ENCODE measurements at regions not wholly inside any gene's neighbourhood (a gene's known extent, or its start where the extent isn't known, plus 50 kb on each side); places are given as distances from the start of the nearest gene placed in this dataset.

GRCh38 chr2:8628866-8629209 lies 53.0 kb upstream of the ID2 start:
- WGBS: 97% methylated on average over 5 of the region's 6 CpGs
- no peak for TF ChIP-seq EP300 (IDR thresholded peaks at IDR 0.05)
- no peak for TF ChIP-seq POLR2A (IDR thresholded peaks at IDR 0.05; ENCODE audit: low read depth)
- no peak for TF ChIP-seq CTCF (IDR thresholded peaks at IDR 0.05)
- intact Hi-C loops (cut with DNase I): no loop called here
- Histone ChIP-seq H3K27me3 (no peaks in the 10 kb centered on the region), H3K27ac (replicated peaks in 1 of 4) (no peak overlapping the region), H3K9me3 (no peaks in the 10 kb centered on the region), H3K4me1 (peaks cover 0 to 5% (median 2%) of the 10 kb centered on the region in 4 donors), H3K4me3 (no peak overlapping the region), H3K36me3 (no peaks in the 10 kb centered on the region)
- no peak for DNase-seq (ENCODE audit: extremely low spot score)

DNA sequence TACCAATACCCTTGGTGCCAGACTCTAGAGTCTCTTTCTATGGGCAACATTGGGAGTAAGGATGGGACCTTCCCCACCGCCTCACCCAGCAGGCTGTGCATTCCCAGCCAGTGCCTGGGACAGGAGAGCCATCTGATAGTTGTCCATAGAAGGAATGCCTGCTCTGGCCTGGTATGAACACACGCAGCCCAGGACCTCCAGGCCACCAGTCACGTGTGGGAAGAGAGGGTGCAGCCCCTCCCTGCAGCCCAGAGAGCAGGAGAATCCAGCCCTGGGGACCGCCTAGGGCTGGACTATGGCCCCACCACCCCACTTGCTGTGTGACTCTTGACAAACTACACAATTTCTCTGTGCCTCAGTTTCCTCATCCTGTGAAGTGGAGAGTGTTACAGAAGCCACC lies 52.5 kb upstream of the ID2 start:
- Histone ChIP-seq H3K4me1 (peaks cover 0 to 10% (median 2%) of the 10 kb centered on the region in 4 donors), H3K9me3 (no peaks in the 10 kb centered on the region), H3K36me3 (no peaks in the 10 kb centered on the region), H3K27me3 (no peaks in the 10 kb centered on the region), H3K27ac (replicated peaks in 1 of 4) (no peak overlapping the region), H3K4me3 (no peak overlapping the region)
- no peak for TF ChIP-seq EP300 (IDR thresholded peaks at IDR 0.05)
- TF ChIP-seq CTCF (IDR thresholded peaks at IDR 0.05): no peak
- TF ChIP-seq POLR2A (IDR thresholded peaks at IDR 0.05; ENCODE audit: low read depth): no peak
- no peak for TF ChIP-seq POLR2AphosphoS5 (IDR thresholded peaks at IDR 0.05)
- no peak for DNase-seq (ENCODE audit: extremely low spot score)
- 88% methylated on average over 2 of the region's 4 CpGs for WGBS
- intact Hi-C loops (cut with DNase I): no loop called here

DNA sequence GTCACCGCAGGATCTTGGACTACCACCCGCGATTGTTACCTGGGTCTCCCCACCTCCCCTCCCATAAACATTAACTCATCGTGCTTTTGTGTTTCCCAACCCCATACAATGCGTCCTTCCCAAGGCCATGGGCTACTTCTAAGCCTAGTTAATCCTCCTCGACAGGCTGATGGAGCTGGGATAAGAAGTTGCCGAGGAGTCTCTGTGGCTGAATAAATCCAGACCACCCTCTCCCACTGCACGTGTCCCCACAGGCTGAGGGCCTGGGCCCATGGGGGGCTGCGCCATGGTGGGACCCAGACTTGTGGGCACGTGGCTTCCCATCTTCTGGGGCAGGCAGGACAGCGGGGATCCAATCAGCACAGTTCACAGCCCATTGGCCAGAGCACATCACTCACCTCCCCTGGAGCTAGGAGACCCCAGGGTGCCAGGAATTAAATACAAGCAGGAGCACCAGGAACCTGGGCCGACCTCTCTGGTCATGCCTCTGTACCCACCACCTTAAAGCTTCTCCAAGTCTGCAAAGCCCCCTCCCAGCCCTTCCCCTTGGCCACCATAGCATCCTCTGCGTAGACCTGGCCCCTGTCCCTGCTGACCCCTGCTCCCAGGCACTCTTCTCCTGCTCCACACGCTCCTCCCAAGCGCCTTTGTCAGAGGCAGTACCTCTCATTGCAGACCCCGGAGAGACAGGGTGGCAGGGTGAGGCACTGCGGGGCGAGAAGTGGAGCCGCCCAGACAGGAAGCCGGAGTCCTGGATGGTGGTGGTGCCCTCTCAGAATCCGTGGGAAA lies 51.0 kb upstream of the ID2 start:
- DNase-seq (ENCODE audit: extremely low spot score): no peak
- no peak overlapping the region for H3K27ac ChIP-seq (replicated peaks in 1 of 4)
- no peak for TF ChIP-seq POLR2A (IDR thresholded peaks at IDR 0.05; ENCODE audit: low read depth)
- no peak for TF ChIP-seq POLR2AphosphoS5 (IDR thresholded peaks at IDR 0.05)
- no peak for TF ChIP-seq CTCF (IDR thresholded peaks at IDR 0.05)
- no peak for TF ChIP-seq EP300 (IDR thresholded peaks at IDR 0.05)
- intact Hi-C loops (cut with DNase I): no loop called here
- H3K4me3 ChIP-seq: no peak overlapping the region
- no peaks in the 10 kb centered on the region for H3K9me3 ChIP-seq
- H3K4me1 ChIP-seq: peaks cover 0 to 10% (median 3%) of the 10 kb centered on the region in 4 donors
- no peaks in the 10 kb centered on the region for H3K27me3 ChIP-seq
- H3K36me3 ChIP-seq: no peaks in the 10 kb centered on the region
- WGBS: 88% methylated on average over 17 of the region's 21 CpGs

- intact Hi-C loops (cut with DNase I): no loop called here
Observed at GRCh38 chr2:8631465-8632005, 50.3 kb upstream of the ID2 start.

More at GRCh38 chr2:8631465-8632005, 50.3 kb upstream of the ID2 start:
- 87% methylated on average over 10 of the region's 10 CpGs for WGBS
- Histone ChIP-seq H3K36me3 (no peaks in the 10 kb centered on the region), H3K9me3 (no peaks in the 10 kb centered on the region), H3K4me3 (no peak overlapping the region), H3K4me1 (peaks cover 0 to 17% (median 9%) of the 10 kb centered on the region in 4 donors), H3K27ac (replicated peaks in 1 of 4) (no peak overlapping the region), H3K27me3 (no peaks in the 10 kb centered on the region)
- TF ChIP-seq EP300 (IDR thresholded peaks at IDR 0.05) (no peak), POLR2AphosphoS5 (IDR thresholded peaks at IDR 0.05) (no peak), CTCF (IDR thresholded peaks at IDR 0.05) (no peak), POLR2A (IDR thresholded peaks at IDR 0.05; ENCODE audit: low read depth) (no peak)
- no peak for DNase-seq (ENCODE audit: extremely low spot score)

Small RNA genes in the stretch of these regions (small RNA-seq; reads per million reads assigned to genes)
- gene AC092580.3 (0 reads per million in 3 donors), gene RNU6ATAC37P (0 reads per million in 3 donors), gene SNRPEP5 (0 reads per million in 3 donors)

All from esophagus muscularis mucosa (tissue), 4 donors.